Natural killer cell treated with Interleukin-12 subunit alpha and Interleukin-12 subunit beta and Interleukin-15 and Interleukin-18, amount 100 ng/mL, for 72 hours (primary cell): ENCODE measurements at regions not wholly inside any gene's neighbourhood (a gene's known extent, or its start where the extent isn't known, plus 50 kb on each side); places are given as distances from the start of the nearest gene placed in this dataset.
A peak's percentile ranks its signal among the peaks of the same experiment; 100 is the strongest.

Source experiments
- ATAC-seq, 2 donors: fragments of 150-1000 bp; cut with Tn5 transposase in 1 of 2; sonication (Bioruptor Pico), chemical (Tn5 transposase) in 1 of 2; 2 replicates each; pipeline ENCODE4 v1.10.0; 2021
- DNase-seq: peaks from one replicate; pipeline ENCODE4 v3.0.0; 2022; ENCODE audit warnings: low spot score
- H3K27ac Mint-ChIP-seq, 2 donors: 1 replicate in 1 of 2; 2 replicates in 1 of 2; pipeline ENCODE4 v1.8.0; 2022; ENCODE audit warnings: mixed read lengths in 2 of 2, mild to moderate bottlenecking in 1 of 2, moderate library complexity in 1 of 2
- H3K27me3 Mint-ChIP-seq, 2 donors: 1 replicate in 1 of 2; 2 replicates in 1 of 2; pipeline ENCODE4 v1.8.0; 2022; ENCODE audit warnings: mixed read lengths in 2 of 2
- H3K36me3 Mint-ChIP-seq: one replicate; pipeline ENCODE4 v1.8.0; 2022; ENCODE audit warnings: mixed read lengths
- H3K4me1 Mint-ChIP-seq, 2 donors: 1 replicate in 1 of 2; 2 replicates in 1 of 2; pipeline ENCODE4 v1.8.0; 2022; ENCODE audit warnings: low read depth in 2 of 2, mixed read lengths in 2 of 2, mild to moderate bottlenecking in 1 of 2
- H3K4me3 Mint-ChIP-seq: one replicate; pipeline ENCODE4 v1.8.0; 2022; ENCODE audit warnings: mixed read lengths
- H3K9me3 Mint-ChIP-seq: 2 replicates; pipeline ENCODE4 v1.8.0; 2022; ENCODE audit warnings: mixed read lengths

- Mint-ChIP-seq H3K4me3 (no peak overlapping the region), H3K36me3 (no peaks in the 10 kb centered on the region), H3K9me3 (no peaks in the 10 kb centered on the region), H3K4me1 (peaks cover 0 to 6% of the 10 kb centered on the region in 2 donors), H3K27me3 (peaks cover 34 to 54% of the 10 kb centered on the region in 2 donors), H3K27ac (no peak overlapping the region)
- ATAC-seq (peak; percentile 97 to 98), DNase-seq (peak; percentile 83)
Measured at GRCh38 chr6:30396833-30397479, 52.0 kb downstream of the RPP21 start.

GRCh38 chr6:30397697-30398096 is 52.7 kb downstream of the RPP21 start:
- no peaks in the 10 kb centered on the region for H3K9me3 Mint-ChIP-seq
- H3K27me3 Mint-ChIP-seq: peaks cover 34 to 54% of the 10 kb centered on the region in 2 donors
- H3K27ac Mint-ChIP-seq: no peak overlapping the region
- ATAC-seq (no peak), DNase-seq (no peak)
- H3K4me3 Mint-ChIP-seq: no peak overlapping the region
- peaks cover 0 to 6% of the 10 kb centered on the region in 2 donors for H3K4me1 Mint-ChIP-seq
- no peaks in the 10 kb centered on the region for H3K36me3 Mint-ChIP-seq

GRCh38 chr6:30399390-30400058 is 54.6 kb downstream of the RPP21 start:
- Mint-ChIP-seq H3K4me3 (no peak overlapping the region), H3K27ac (no peak overlapping the region), H3K27me3 (peaks cover 34 to 54% of the 10 kb centered on the region in 2 donors), H3K9me3 (no peaks in the 10 kb centered on the region), H3K36me3 (no peaks in the 10 kb centered on the region), H3K4me1 (peaks cover 0 to 6% of the 10 kb centered on the region in 2 donors)
- DNase-seq (no peak), ATAC-seq (no peak)

- H3K9me3 Mint-ChIP-seq: peaks cover 4% of the 10 kb centered on the region
- H3K27ac Mint-ChIP-seq: no peak overlapping the region
- no peak for ATAC-seq
- peaks cover 6 to 7% of the 10 kb centered on the region in 2 donors for H3K4me1 Mint-ChIP-seq
- H3K36me3 Mint-ChIP-seq: peaks cover 13% of the 10 kb centered on the region
- H3K27me3 Mint-ChIP-seq: peaks cover 41 to 68% of the 10 kb centered on the region in 2 donors
- no peak for DNase-seq
- H3K4me3 Mint-ChIP-seq: no peak overlapping the region
Measured at GRCh38 chr6:30405934-30406333, 61.0 kb downstream of the RPP21 start.

GRCh38 chr6:30409184-30409583 is 64.2 kb downstream of the RPP21 start:
- no peak overlapping the region for H3K4me3 Mint-ChIP-seq
- DNase-seq (no peak), ATAC-seq (no peak)
- H3K27me3 Mint-ChIP-seq: peaks cover 54 to 87% of the 10 kb centered on the region in 2 donors
- H3K4me1 Mint-ChIP-seq: peaks cover 13 to 14% of the 10 kb centered on the region in 2 donors
- peaks cover 13% of the 10 kb centered on the region for H3K36me3 Mint-ChIP-seq
- peaks cover 4% of the 10 kb centered on the region for H3K9me3 Mint-ChIP-seq
- H3K27ac Mint-ChIP-seq: no peak overlapping the region

GRCh38 chr6:30411515-30412207 is 66.7 kb downstream of the RPP21 start:
- peaks cover 13% of the 10 kb centered on the region for H3K36me3 Mint-ChIP-seq

GRCh38 chr6:30418448-30418847 is 70.9 kb upstream of the HLA-E start:
- ATAC-seq (no peak), DNase-seq (no peak)
- no peaks in the 10 kb centered on the region for H3K9me3 Mint-ChIP-seq
- no peaks in the 10 kb centered on the region for H3K4me1 Mint-ChIP-seq
- H3K4me3 Mint-ChIP-seq: no peak overlapping the region
- H3K27me3 Mint-ChIP-seq: peaks cover 23 to 31% of the 10 kb centered on the region in 2 donors
- H3K36me3 Mint-ChIP-seq: no peaks in the 10 kb centered on the region
- no peak overlapping the region for H3K27ac Mint-ChIP-seq

More at GRCh38 chr6:30411515-30412207, 66.7 kb downstream of the RPP21 start:
- H3K9me3 Mint-ChIP-seq: peaks cover 4% of the 10 kb centered on the region
- ATAC-seq: peak; percentile 58 to 62
- peaks cover 6 to 8% of the 10 kb centered on the region in 2 donors for H3K4me1 Mint-ChIP-seq
- peaks cover 48 to 72% of the 10 kb centered on the region in 2 donors for H3K27me3 Mint-ChIP-seq
- no peak overlapping the region for H3K4me3 Mint-ChIP-seq
- H3K27ac Mint-ChIP-seq: no peak overlapping the region
- DNase-seq: peak; percentile 74

- ATAC-seq (no peak), DNase-seq (no peak)
- H3K27me3 Mint-ChIP-seq: peaks cover 45 to 59% of the 10 kb centered on the region in 2 donors
- no peak overlapping the region for H3K27ac Mint-ChIP-seq
- H3K4me1 Mint-ChIP-seq: no peaks in the 10 kb centered on the region
- H3K4me3 Mint-ChIP-seq: no peak overlapping the region
- H3K9me3 Mint-ChIP-seq: peaks cover 4% of the 10 kb centered on the region
- H3K36me3 Mint-ChIP-seq: peaks cover 6% of the 10 kb centered on the region
Measured at GRCh38 chr6:30424549-30424948, 64.8 kb upstream of the HLA-E start.
